ENCODE measurements at regions not wholly inside any gene's neighbourhood (a gene's known extent, or its start where the extent isn't known, plus 50 kb on each side); places are given as distances from the start of the nearest gene placed in this dataset.

DNA sequence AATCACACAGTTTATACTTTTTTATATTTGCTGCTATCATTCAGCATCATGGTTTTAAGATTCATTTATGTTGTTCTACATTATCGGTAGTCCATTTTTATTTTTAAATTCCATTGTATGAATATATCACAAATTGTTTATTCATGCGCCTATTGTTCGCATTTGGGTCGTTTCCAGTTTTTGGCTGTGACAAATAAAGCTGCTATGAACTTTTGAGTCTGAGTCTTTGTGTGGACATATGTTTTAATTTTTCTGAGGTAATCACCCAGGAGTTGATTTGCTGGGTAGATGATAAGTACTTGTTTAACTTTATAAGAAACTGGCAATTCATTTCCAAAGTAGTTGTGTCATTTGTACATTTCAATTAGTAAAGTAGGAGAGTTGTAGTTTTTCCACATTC is 74.2 kb upstream of the CSNK1A1L start:
- ChIA-PET POLR2A (no interaction called here), CTCF (no interaction called here)
- Mint-ChIP-seq H3K4me3 (ENCODE audit: unreplicated experiment) (no peak overlapping the region), H3K27ac (ENCODE audit: unreplicated experiment) (no peak overlapping the region), H3K36me3 (ENCODE audit: insufficient read depth, unreplicated experiment) (no peaks in the 10 kb centered on the region), H3K4me1 (ENCODE audit: low read depth, unreplicated experiment) (no peaks in the 10 kb centered on the region), H3K27me3 (ENCODE audit: insufficient read depth, unreplicated experiment) (no peaks in the 10 kb centered on the region), H3K9me3 (ENCODE audit: unreplicated experiment) (no peaks in the 10 kb centered on the region)
- intact Hi-C loops (cut with micrococcal nuclease; ENCODE audit: unreplicated experiment): no loop called here
- H3K4me3 ChIP-seq (ENCODE audit: low read depth, low read length): no peak overlapping the region
- no peaks in the 10 kb centered on the region for H3K27me3 ChIP-seq (replicated peaks; ENCODE audit: control insufficient read depth, insufficient read depth, low read length)
- DNase-seq: no peak
- no peaks in the 10 kb centered on the region for H3K36me3 ChIP-seq (ENCODE audit: control insufficient read depth, insufficient read depth, low read length)
- no peaks in the 10 kb centered on the region for H3K9me3 ChIP-seq
- BruUV-seq (replicated peaks): no TSS peak
- TF ChIP-seq, protein P1, sequence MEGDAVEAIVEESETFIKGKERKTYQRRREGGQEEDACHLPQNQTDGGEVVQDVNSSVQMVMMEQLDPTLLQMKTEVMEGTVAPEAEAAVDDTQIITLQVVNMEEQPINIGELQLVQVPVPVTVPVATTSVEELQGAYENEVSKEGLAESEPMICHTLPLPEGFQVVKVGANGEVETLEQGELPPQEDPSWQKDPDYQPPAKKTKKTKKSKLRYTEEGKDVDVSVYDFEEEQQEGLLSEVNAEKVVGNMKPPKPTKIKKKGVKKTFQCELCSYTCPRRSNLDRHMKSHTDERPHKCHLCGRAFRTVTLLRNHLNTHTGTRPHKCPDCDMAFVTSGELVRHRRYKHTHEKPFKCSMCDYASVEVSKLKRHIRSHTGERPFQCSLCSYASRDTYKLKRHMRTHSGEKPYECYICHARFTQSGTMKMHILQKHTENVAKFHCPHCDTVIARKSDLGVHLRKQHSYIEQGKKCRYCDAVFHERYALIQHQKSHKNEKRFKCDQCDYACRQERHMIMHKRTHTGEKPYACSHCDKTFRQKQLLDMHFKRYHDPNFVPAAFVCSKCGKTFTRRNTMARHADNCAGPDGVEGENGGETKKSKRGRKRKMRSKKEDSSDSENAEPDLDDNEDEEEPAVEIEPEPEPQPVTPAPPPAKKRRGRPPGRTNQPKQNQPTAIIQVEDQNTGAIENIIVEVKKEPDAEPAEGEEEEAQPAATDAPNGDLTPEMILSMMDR (IDR thresholded peaks at IDR 0.05; ENCODE audit: insufficient read depth in 1 of 2, low read depth in 1 of 2, low read length in 1 of 2, severe bottlenecking in 1 of 2, unreplicated experiment in 1 of 2): no peak
- H3K4me1 ChIP-seq: no peaks in the 10 kb centered on the region

DNA sequence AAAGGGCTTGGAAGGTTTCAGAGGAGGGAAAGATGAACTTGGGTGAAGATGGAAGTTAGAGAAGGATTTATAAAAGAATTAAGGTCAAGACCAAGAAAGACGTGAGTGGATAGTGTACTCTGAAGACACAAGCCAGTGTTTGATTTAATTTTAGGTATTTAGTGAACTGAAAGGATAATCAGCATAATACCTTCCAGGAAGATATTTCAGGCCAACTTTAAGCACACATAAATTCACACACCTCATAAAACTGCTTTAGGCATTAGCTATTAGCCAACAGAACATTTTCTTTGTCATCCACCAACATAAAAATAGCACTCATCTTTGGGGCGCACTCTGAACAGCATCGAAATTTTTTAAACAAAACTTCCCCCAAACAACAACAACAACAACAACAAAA is 71.7 kb upstream of the CSNK1A1L start:
- H3K4me3 ChIP-seq (ENCODE audit: low read depth, low read length): no peak overlapping the region
- no peaks in the 10 kb centered on the region for H3K9me3 Mint-ChIP-seq (ENCODE audit: unreplicated experiment)
- TF ChIP-seq, protein P1 (IDR thresholded peaks at IDR 0.05; ENCODE audit: insufficient read depth in 1 of 2, low read depth in 1 of 2, low read length in 1 of 2, severe bottlenecking in 1 of 2, unreplicated experiment in 1 of 2): no peak
- no peak overlapping the region for H3K4me3 Mint-ChIP-seq (ENCODE audit: unreplicated experiment)
- no peak overlapping the region for H3K27ac Mint-ChIP-seq (ENCODE audit: unreplicated experiment)
- H3K27me3 ChIP-seq (replicated peaks; ENCODE audit: control insufficient read depth, insufficient read depth, low read length): no peaks in the 10 kb centered on the region
- intact Hi-C loops (cut with micrococcal nuclease; ENCODE audit: unreplicated experiment): no loop called here
- H3K9me3 ChIP-seq: no peaks in the 10 kb centered on the region
- H3K27me3 Mint-ChIP-seq (ENCODE audit: insufficient read depth, unreplicated experiment): peaks cover 6% of the 10 kb centered on the region
- POLR2A ChIA-PET: no interaction called here
- no peaks in the 10 kb centered on the region for H3K36me3 Mint-ChIP-seq (ENCODE audit: insufficient read depth, unreplicated experiment)
- H3K4me1 Mint-ChIP-seq (ENCODE audit: low read depth, unreplicated experiment): no peaks in the 10 kb centered on the region
- H3K4me1 ChIP-seq: no peaks in the 10 kb centered on the region
- no peak for DNase-seq
- H3K36me3 ChIP-seq (ENCODE audit: control insufficient read depth, insufficient read depth, low read length): no peaks in the 10 kb centered on the region
- no TSS peak for BruUV-seq (replicated peaks)
- CTCF ChIA-PET: no interaction called here

GRCh38 chr13:37175996-37176395 is 70.5 kb upstream of the CSNK1A1L start:
- H3K4me3 Mint-ChIP-seq (ENCODE audit: unreplicated experiment): no peak overlapping the region
- H3K27ac Mint-ChIP-seq (ENCODE audit: unreplicated experiment): no peak overlapping the region
- no peaks in the 10 kb centered on the region for H3K9me3 Mint-ChIP-seq (ENCODE audit: unreplicated experiment)
- POLR2A ChIA-PET: no interaction called here
- Histone ChIP-seq H3K4me3 (ENCODE audit: low read depth, low read length) (no peak overlapping the region), H3K36me3 (ENCODE audit: control insufficient read depth, insufficient read depth, low read length) (no peaks in the 10 kb centered on the region), H3K27me3 (replicated peaks; ENCODE audit: control insufficient read depth, insufficient read depth, low read length) (no peaks in the 10 kb centered on the region), H3K4me1 (no peaks in the 10 kb centered on the region), H3K9me3 (no peaks in the 10 kb centered on the region)
- BruUV-seq (replicated peaks): no TSS peak
- CTCF ChIA-PET: no interaction called here
- no peak for DNase-seq
- intact Hi-C loops (cut with micrococcal nuclease; ENCODE audit: unreplicated experiment): no loop called here
- H3K4me1 Mint-ChIP-seq (ENCODE audit: low read depth, unreplicated experiment): no peaks in the 10 kb centered on the region
- TF ChIP-seq, protein P1 (IDR thresholded peaks at IDR 0.05; ENCODE audit: insufficient read depth in 1 of 2, low read depth in 1 of 2, low read length in 1 of 2, severe bottlenecking in 1 of 2, unreplicated experiment in 1 of 2): no peak
- H3K36me3 Mint-ChIP-seq (ENCODE audit: insufficient read depth, unreplicated experiment): no peaks in the 10 kb centered on the region
- peaks cover 6% of the 10 kb centered on the region for H3K27me3 Mint-ChIP-seq (ENCODE audit: insufficient read depth, unreplicated experiment)

Measured in Caco-2 (cell line).